ENCODE measurements at regions not wholly inside any gene's neighbourhood (a gene's known extent, or its start where the extent isn't known, plus 50 kb on each side); places are given as distances from the start of the nearest gene placed in this dataset.

DNA sequence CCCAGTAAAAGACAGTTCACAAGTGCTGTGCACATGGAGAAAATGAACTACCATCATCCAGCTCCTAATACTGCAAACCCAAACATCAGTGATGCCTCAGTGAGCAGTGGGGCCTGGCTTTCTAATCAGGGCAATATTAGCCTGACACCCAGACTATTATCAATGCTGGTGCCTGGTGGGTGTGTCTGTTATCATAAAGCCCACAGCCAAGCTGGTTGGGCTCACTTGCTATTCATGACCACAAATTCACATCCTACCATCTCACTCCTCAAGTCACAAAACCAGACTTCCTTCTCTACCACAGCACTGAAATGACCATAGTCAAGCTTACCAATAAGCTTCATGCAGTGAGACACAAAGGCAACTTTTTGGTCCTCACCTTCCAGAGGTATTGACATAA, 180.8 kb upstream of the PLN start:
- no peaks in the 10 kb centered on the region for H3K27me3 ChIP-seq (replicated peaks in 1 of 2; ENCODE audit: control insufficient read depth in 2 of 2, insufficient read depth in 2 of 2, low read length in 1 of 2)
- in situ Hi-C loops (cut with MboI), result no loop called here

DNA sequence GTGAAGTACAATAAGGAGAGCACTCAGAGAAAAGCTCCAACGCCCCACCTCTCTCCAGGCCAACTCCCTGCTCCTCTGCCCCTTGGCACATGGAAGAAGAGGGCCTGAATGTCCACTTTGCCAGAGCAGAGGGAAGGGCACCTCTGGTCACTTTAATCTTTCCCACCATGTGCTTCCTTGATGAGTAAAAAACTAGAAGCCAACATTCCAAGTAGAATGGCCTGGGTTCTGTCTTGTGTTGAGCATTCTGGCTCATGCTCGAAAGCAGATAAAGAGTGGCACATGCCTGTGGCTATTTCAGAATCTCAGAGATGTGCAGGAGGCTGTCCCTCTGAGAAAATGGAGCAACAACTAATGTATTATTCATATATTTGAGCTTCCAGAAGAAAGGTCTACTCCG, 177.4 kb upstream of the PLN start:
- intact Hi-C loops (cut with micrococcal nuclease; ENCODE audit: unreplicated experiment) (no loop called here), in situ Hi-C loops (cut with MboI) (no loop called here)
- TF ChIP-seq RAD21 (IDR thresholded peaks at IDR 0.05; ENCODE audit: insufficient read depth, low read depth, low read length) (no peak), ZZZ3 (IDR thresholded peaks at IDR 0.05; ENCODE audit: control insufficient read depth, insufficient read length, low read depth) (no peak)
- no peaks in the 10 kb centered on the region for H3K27me3 ChIP-seq (replicated peaks in 1 of 2; ENCODE audit: control insufficient read depth in 2 of 2, insufficient read depth in 2 of 2, low read length in 1 of 2)
- ATAC-seq (no peak), DNase-seq (ENCODE audit: low read depth, low spot score) (no peak), FAIRE-seq (no peak)
- H4K20me1 ChIP-seq (ENCODE audit: control insufficient read depth, insufficient read depth), result no peaks in the 10 kb centered on the region
- 10% methylated on average over 3 of the region's 3 CpGs for WGBS (ENCODE audit: insufficient coverage, insufficient replicate concordance, low lambda C conversion rate, missing lambda C conversion rate)
- ChIA-PET POLR2A (no interaction called here), SMC1A (ENCODE audit: uncharacterized antibody, unreplicated experiment) (interaction anchor here (0.6 kb wide), 1 partner anchor 109 kb away, joined by 4 read pairs; no protein-coding TSS in a partner anchor), RAD21 (ENCODE audit: unreplicated experiment) (no interaction called here), CTCF (interaction anchor here (0.7 kb wide), 1 partner anchor 20 kb away, joined by 3 read pairs; no protein-coding TSS in a partner anchor)
- BruUV-seq (replicated peaks), result no TSS peak
- no peak overlapping the region for H3K4me2 ChIP-seq (ENCODE audit: control insufficient read depth, insufficient read depth)
- no peak overlapping the region for H2AFZ ChIP-seq (ENCODE audit: control insufficient read depth, low read depth, low read length)
- H3K4me3 ChIP-seq, result no peak overlapping the region
- H3K9ac ChIP-seq (ENCODE audit: control insufficient read depth, insufficient read depth, low read length), result no peak overlapping the region
- H3K27ac ChIP-seq (ENCODE audit: control insufficient read depth, insufficient read depth), result no peak overlapping the region
- H3K79me2 ChIP-seq (ENCODE audit: control insufficient read depth, insufficient read depth, low read length), result no peaks in the 10 kb centered on the region
- no peaks in the 10 kb centered on the region for H3K4me1 ChIP-seq (ENCODE audit: control insufficient read depth, insufficient read depth, low read length)
- no peaks in the 10 kb centered on the region for H3K9me3 ChIP-seq (replicated peaks; ENCODE audit: control insufficient read depth, insufficient read depth, low read length)
- no peaks in the 10 kb centered on the region for H3K36me3 ChIP-seq (ENCODE audit: control insufficient read depth in 2 of 2, insufficient read depth in 2 of 2, low read length in 1 of 2)

More for the DNA sequence above, 180.8 kb upstream of the PLN start:
- H3K27ac ChIP-seq (ENCODE audit: control insufficient read depth, insufficient read depth), result no peak overlapping the region
- no peak overlapping the region for H2AFZ ChIP-seq (ENCODE audit: control insufficient read depth, low read depth, low read length)
- no peaks in the 10 kb centered on the region for H4K20me1 ChIP-seq (ENCODE audit: control insufficient read depth, insufficient read depth)
- H3K9me3 ChIP-seq (replicated peaks; ENCODE audit: control insufficient read depth, insufficient read depth, low read length), result no peaks in the 10 kb centered on the region
- H3K4me2 ChIP-seq (ENCODE audit: control insufficient read depth, insufficient read depth), result no peak overlapping the region
- no peak for FAIRE-seq
- SMC1A ChIA-PET (ENCODE audit: uncharacterized antibody, unreplicated experiment), result interaction anchor here (0.8 kb wide), 1 partner anchor 18 kb away, joined by 3 read pairs; no protein-coding TSS in a partner anchor
- ATAC-seq, result no peak
- H3K36me3 ChIP-seq (ENCODE audit: control insufficient read depth in 2 of 2, insufficient read depth in 2 of 2, low read length in 1 of 2), result no peaks in the 10 kb centered on the region
- no peak for DNase-seq (ENCODE audit: low read depth, low spot score)
- TF ChIP-seq EP300 (IDR thresholded peaks at IDR 0.05; ENCODE audit: borderline replicate concordance in 1 of 2, control insufficient read depth in 1 of 2, low read depth in 2 of 2, low read length in 2 of 2), result no peak
- no peaks in the 10 kb centered on the region for H3K4me1 ChIP-seq (ENCODE audit: control insufficient read depth, insufficient read depth, low read length)
- no peak overlapping the region for H3K4me3 ChIP-seq
- intact Hi-C loops (cut with micrococcal nuclease; ENCODE audit: unreplicated experiment), result no loop called here
- no peaks in the 10 kb centered on the region for H3K79me2 ChIP-seq (ENCODE audit: control insufficient read depth, insufficient read depth, low read length)
- RAD21 ChIA-PET (ENCODE audit: unreplicated experiment), result no interaction called here
- POLR2A ChIA-PET, result no interaction called here
- BruUV-seq (replicated peaks), result no TSS peak
- no peak overlapping the region for H3K9ac ChIP-seq (ENCODE audit: control insufficient read depth, insufficient read depth, low read length)
- CTCF ChIA-PET, result no interaction called here

All from GM12878 (cell line).